GM18907 (cell line): ENCODE measurements at regions not wholly inside any gene's neighbourhood (a gene's known extent, or its start where the extent isn't known, plus 50 kb on each side); places are given as distances from the start of the nearest gene placed in this dataset.
A peak's percentile ranks its signal among the peaks of the same experiment; 100 is the strongest.

ENCODE experiments used
- ATAC-seq: cut with Tn5 transposase; IDR thresholded peaks from one replicate; pipeline ENCODE4 v1.9.1; 2021; ENCODE audit warnings: mild to moderate bottlenecking, moderate library complexity; ENCODE audit not compliant: unreplicated experiment

GRCh38 chrX:65034668-65035445 lies 58.6 kb upstream of the ZC4H2 start, which contains the start of gene ZC3H12B:
TSS of gene ZC3H12B (plus strand) at chrX:65034826.
- ATAC-seq: peak; percentile 97

DNA sequence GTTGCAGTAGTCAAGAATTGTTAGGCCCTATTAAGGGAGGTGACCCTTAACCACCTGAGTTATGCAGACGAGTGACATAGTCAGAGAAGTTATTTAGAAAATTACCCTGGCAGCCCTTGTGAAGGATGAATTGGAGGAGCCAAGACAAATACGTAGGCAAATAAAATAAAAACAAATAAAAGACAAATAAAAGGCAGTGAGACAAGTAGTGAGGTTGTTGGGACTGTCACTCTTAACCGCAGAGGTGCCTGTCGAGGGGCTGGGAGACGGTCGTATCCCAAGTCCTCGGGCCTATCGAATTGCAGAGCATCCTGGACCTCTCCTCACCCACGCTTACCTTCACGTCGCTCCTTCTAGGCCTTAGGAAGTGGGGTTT lies 58.0 kb upstream of the ZC4H2 start:
- ATAC-seq: no peak
